Keratinocyte (primary cell): ENCODE measurements at regions not wholly inside any gene's neighbourhood (a gene's known extent, or its start where the extent isn't known, plus 50 kb on each side); places are given as distances from the start of the nearest gene placed in this dataset.

Experiments used
- DNase-seq: peaks from one replicate; pipeline ENCODE4 v3.0.0-alpha.2; 2011; ENCODE audit warnings: low read depth, missing footprints, low spot score
- FAIRE-seq: peaks from 2 replicates; lab custom pipeline; 2011; peaks lifted over from hg19 to GRCh38; lab: Jason Lieb, UNC
- H2AFZ ChIP-seq: 2 replicates; pipeline ENCODE4 v1.6.0; 2012; ENCODE audit warnings: low read length, control low read depth, inconsistent platforms; ENCODE audit not compliant: control insufficient read depth
- H3K27ac ChIP-seq: 2 replicates; pipeline ENCODE4 v1.5.1; 2011; ENCODE audit warnings: low read length; ENCODE audit not compliant: control insufficient read depth, insufficient read depth
- H3K27me3 ChIP-seq: 3 replicates; pipeline ENCODE4 v1.6.0; 2011; ENCODE audit warnings: low read length; ENCODE audit not compliant: control insufficient read depth, insufficient read depth; ENCODE audit errors: extremely low read depth
- H3K36me3 ChIP-seq, 2 experiments: 2 replicates in 1 of 2; 3 replicates in 1 of 2; pipeline ENCODE4 v1.5.1; 2011; ENCODE audit warnings: low read length in 2 of 2, mild to moderate bottlenecking in 1 of 2; ENCODE audit not compliant: control insufficient read depth in 2 of 2, insufficient read depth in 2 of 2; ENCODE audit errors: extremely low read depth in 1 of 2
- H3K4me1 ChIP-seq: 3 replicates; pipeline ENCODE4 v1.5.1; 2011; ENCODE audit warnings: low read length; ENCODE audit not compliant: control insufficient read depth, insufficient read depth; ENCODE audit errors: extremely low read depth
- H3K4me2 ChIP-seq: 3 replicates; pipeline ENCODE4 v1.6.0; 2011; ENCODE audit warnings: low read depth, low read length; ENCODE audit not compliant: control insufficient read depth, insufficient read depth; ENCODE audit errors: extremely low read depth
- H3K4me3 ChIP-seq, 3 experiments: fragments of 200-600 bp in 1 of 3; sonication (generic) in 1 of 3; 2 replicates in 2 of 3; 3 replicates in 1 of 3; pipeline ENCODE4 v1.5.1; 2011 to 2016; ENCODE audit warnings: low read length in 3 of 3, mild to moderate bottlenecking in 3 of 3, control low read depth in 2 of 3, inconsistent platforms in 1 of 3, low read depth in 1 of 3, mixed read lengths in 1 of 3, mixed run types in 1 of 3, moderate library complexity in 1 of 3; ENCODE audit not compliant: control insufficient read depth in 2 of 3, insufficient read depth in 2 of 3; ENCODE audit errors: extremely low read depth in 1 of 3
- H3K79me2 ChIP-seq: 2 replicates; pipeline ENCODE4 v1.6.0; 2012; ENCODE audit warnings: low read length; ENCODE audit not compliant: control insufficient read depth, insufficient read depth
- H3K9ac ChIP-seq: 3 replicates; pipeline ENCODE4 v1.6.0; 2011; ENCODE audit warnings: low read length; ENCODE audit not compliant: control insufficient read depth, insufficient read depth; ENCODE audit errors: extremely low read depth
- H3K9me1 ChIP-seq: 3 replicates; pipeline ENCODE4 v1.6.0; 2011; ENCODE audit warnings: low read length; ENCODE audit not compliant: control insufficient read depth, insufficient read depth; ENCODE audit errors: extremely low read depth
- H3K9me3 ChIP-seq: 2 replicates; pipeline ENCODE4 v1.5.1; 2012; ENCODE audit warnings: low read depth, low read length; ENCODE audit not compliant: control insufficient read depth
- H4K20me1 ChIP-seq: 3 replicates; pipeline ENCODE4 v1.6.0; 2011; ENCODE audit warnings: low read length; ENCODE audit not compliant: control insufficient read depth, insufficient read depth; ENCODE audit errors: extremely low read depth
- EZH2 ChIP-seq: IDR thresholded peaks from one replicate; pipeline ENCODE4 v1.6.1; 2012; ENCODE audit warnings: inconsistent platforms, mild to moderate bottlenecking, low read length, moderate library complexity
- dilution Hi-C: fragments of 300-500 bp; cut with MboI; formaldehyde crosslinking; loops from one replicate; pipeline ENCODE4 v1.7.0; 2020; ENCODE audit warnings: low sequenced_read_pairs; ENCODE audit not compliant: extremely low pct_ligation_motif_present
- TF ChIP-seq, protein P1 (sequence below), 3 experiments: IDR thresholded peaks in 1 of 3; conservative IDR thresholded peaks in 1 of 3; optimal IDR thresholded peaks in 1 of 3; 2 replicates in 2 of 3; 3 replicates in 1 of 3; pipeline versions ENCODE3 to v1.5.1; 2011; ENCODE audit warnings: low read length in 3 of 3, mild to moderate bottlenecking in 3 of 3, moderate library complexity in 2 of 3, control low read depth in 1 of 3, inconsistent platforms in 1 of 3; ENCODE audit not compliant: insufficient read depth in 2 of 3; ENCODE audit errors: extremely low read depth in 1 of 3

DNA sequence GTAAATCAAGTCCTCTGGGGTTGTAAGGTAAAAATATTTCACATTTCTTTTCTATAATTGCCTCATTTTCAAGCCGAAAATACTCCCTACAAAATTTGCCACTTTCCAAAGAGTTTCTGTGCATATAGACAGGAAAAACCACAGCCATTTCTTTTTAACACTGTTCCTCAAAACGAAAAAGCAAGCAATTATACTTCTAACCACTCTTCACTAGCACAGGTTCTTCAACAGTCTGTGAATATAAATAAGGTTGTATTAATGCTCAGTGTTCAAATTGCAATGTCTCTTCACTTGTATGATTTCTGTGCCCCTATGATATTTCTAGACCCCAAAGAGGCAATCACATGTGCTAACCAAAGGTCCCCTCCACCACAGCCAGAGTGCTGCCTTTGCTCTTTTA, 206.0 kb downstream of the SIM1 start:
- TF ChIP-seq, protein P1, sequence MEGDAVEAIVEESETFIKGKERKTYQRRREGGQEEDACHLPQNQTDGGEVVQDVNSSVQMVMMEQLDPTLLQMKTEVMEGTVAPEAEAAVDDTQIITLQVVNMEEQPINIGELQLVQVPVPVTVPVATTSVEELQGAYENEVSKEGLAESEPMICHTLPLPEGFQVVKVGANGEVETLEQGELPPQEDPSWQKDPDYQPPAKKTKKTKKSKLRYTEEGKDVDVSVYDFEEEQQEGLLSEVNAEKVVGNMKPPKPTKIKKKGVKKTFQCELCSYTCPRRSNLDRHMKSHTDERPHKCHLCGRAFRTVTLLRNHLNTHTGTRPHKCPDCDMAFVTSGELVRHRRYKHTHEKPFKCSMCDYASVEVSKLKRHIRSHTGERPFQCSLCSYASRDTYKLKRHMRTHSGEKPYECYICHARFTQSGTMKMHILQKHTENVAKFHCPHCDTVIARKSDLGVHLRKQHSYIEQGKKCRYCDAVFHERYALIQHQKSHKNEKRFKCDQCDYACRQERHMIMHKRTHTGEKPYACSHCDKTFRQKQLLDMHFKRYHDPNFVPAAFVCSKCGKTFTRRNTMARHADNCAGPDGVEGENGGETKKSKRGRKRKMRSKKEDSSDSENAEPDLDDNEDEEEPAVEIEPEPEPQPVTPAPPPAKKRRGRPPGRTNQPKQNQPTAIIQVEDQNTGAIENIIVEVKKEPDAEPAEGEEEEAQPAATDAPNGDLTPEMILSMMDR (optimal IDR thresholded peaks at IDR 0.05 in 1 of 3, IDR thresholded peaks at IDR 0.05 in 1 of 3, conservative IDR thresholded peaks at IDR 0.05 in 1 of 3; ENCODE audit: extremely low read depth in 1 of 3, insufficient read depth in 2 of 3, low read length in 3 of 3): no peak
- no peak for TF ChIP-seq EZH2
- no peak overlapping the region for H3K4me3 ChIP-seq
- no peak for DNase-seq
- H3K27me3 ChIP-seq: no peaks in the 10 kb centered on the region
- dilution Hi-C loops: no loop called here
- no peaks in the 10 kb centered on the region for H3K4me1 ChIP-seq
- no peak for FAIRE-seq
- H3K79me2 ChIP-seq: no peaks in the 10 kb centered on the region
- H3K4me2 ChIP-seq: no peak overlapping the region
- no peaks in the 10 kb centered on the region for H3K36me3 ChIP-seq
- H3K9me3 ChIP-seq: no peaks in the 10 kb centered on the region
- H3K27ac ChIP-seq: no peak overlapping the region
- no peak overlapping the region for H2AFZ ChIP-seq
- H4K20me1 ChIP-seq: no peaks in the 10 kb centered on the region
- H3K9me1 ChIP-seq: no peaks in the 10 kb centered on the region
- H3K9ac ChIP-seq: no peak overlapping the region

DNA sequence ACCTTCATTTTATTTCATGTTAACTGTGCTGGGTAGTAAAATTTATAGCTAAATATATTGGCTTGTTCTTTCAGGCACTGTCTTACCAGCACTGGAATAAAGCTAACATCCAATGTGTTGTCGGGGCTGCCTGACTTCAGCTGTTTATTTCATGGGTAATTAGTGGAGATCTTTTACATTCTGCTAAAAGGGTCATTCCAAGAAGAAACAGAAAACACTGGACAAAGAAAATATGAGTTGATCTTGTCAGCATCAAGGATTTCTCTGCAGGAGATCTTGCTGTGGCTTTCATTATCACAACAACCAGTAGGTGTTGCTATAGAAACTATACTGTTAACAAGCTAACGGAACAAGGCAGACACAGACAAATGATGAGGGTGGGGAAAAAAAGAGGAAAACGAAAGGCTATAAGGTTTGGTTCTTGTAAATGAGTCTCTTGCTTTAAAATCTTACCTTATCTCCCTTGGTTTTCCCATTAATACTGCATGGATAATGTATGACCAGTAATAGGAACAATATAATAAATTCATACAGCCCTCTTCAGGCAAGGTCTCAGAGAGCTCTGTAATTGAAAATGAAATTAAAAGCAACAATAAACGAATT, 206.8 kb downstream of the SIM1 start:
- H3K9me3 ChIP-seq: no peaks in the 10 kb centered on the region
- no peaks in the 10 kb centered on the region for H3K4me1 ChIP-seq
- H3K36me3 ChIP-seq: no peaks in the 10 kb centered on the region
- dilution Hi-C loops: no loop called here
- H3K4me3 ChIP-seq: no peak overlapping the region
- H2AFZ ChIP-seq: no peak overlapping the region
- H3K79me2 ChIP-seq: no peaks in the 10 kb centered on the region
- FAIRE-seq (peak; percentile 66), DNase-seq (no peak)
- no peaks in the 10 kb centered on the region for H4K20me1 ChIP-seq
- no peak overlapping the region for H3K27ac ChIP-seq
- H3K9me1 ChIP-seq: no peaks in the 10 kb centered on the region
- H3K9ac ChIP-seq: no peak overlapping the region
- H3K27me3 ChIP-seq: no peaks in the 10 kb centered on the region
- no peak overlapping the region for H3K4me2 ChIP-seq
- TF ChIP-seq, protein P1 (optimal IDR thresholded peaks at IDR 0.05 in 1 of 3, IDR thresholded peaks at IDR 0.05 in 1 of 3, conservative IDR thresholded peaks at IDR 0.05 in 1 of 3; ENCODE audit: extremely low read depth in 1 of 3, insufficient read depth in 2 of 3, low read length in 3 of 3): peak in 1 of 3 experiments; percentile 16
- no peak for TF ChIP-seq EZH2
